Natural killer cell (primary cell): ENCODE measurements at regions not wholly inside any gene's neighbourhood (a gene's known extent, or its start where the extent isn't known, plus 50 kb on each side); places are given as distances from the start of the nearest gene placed in this dataset.
"Not testable (repeated sequence)": the region's sequence is repeated elsewhere in the genome, so short reads cannot be mapped to it uniquely, and the experiment has no call there.

ENCODE experiments used
- ATAC-seq, 3 donors: fragments of 150-1000 bp in 2 of 3; fragments of 200-7000 bp in 1 of 3; cut with Tn5 transposase; 1 replicate in 1 of 3; 2 replicates in 2 of 3; pipeline ENCODE4 v1.10.0; 2021; ENCODE audit warnings: mild to moderate bottlenecking in 2 of 3, moderate library complexity in 2 of 3
- DNase-seq, 2 donors: peaks; one replicate each; pipeline versions ENCODE4 v3.0.0 to v3.0.0-alpha.2; 2013 to 2021; ENCODE audit warnings: mixed read lengths in 1 of 2
- H3K27ac ChIP-seq: one replicate; pipeline ENCODE4 v1.5.1; 2013; ENCODE audit warnings: mild to moderate bottlenecking, low read length
- H3K27me3 ChIP-seq: one replicate; pipeline ENCODE4 v1.6.1; 2013; ENCODE audit warnings: low read length; ENCODE audit not compliant: control insufficient read depth, insufficient read depth
- H3K36me3 ChIP-seq: one replicate; pipeline ENCODE4 v1.6.1; 2013; ENCODE audit warnings: low read length; ENCODE audit not compliant: control insufficient read depth, insufficient read depth
- H3K4me1 ChIP-seq: one replicate; pipeline ENCODE4 v1.6.1; 2013; ENCODE audit warnings: low read length; ENCODE audit not compliant: control insufficient read depth, insufficient read depth
- H3K4me3 ChIP-seq: one replicate; pipeline ENCODE4 v1.5.1; 2013; ENCODE audit warnings: low read length
- H3K9me3 ChIP-seq: one replicate; pipeline ENCODE4 v1.6.1; 2013; ENCODE audit warnings: low read length; ENCODE audit not compliant: control insufficient read depth, insufficient read depth
- H3K27ac Mint-ChIP-seq, 2 donors: one replicate each; pipeline ENCODE4 v1.8.0; 2022; ENCODE audit warnings: mild to moderate bottlenecking in 2 of 2, mixed read lengths in 2 of 2, moderate library complexity in 1 of 2
- H3K27me3 Mint-ChIP-seq, 2 donors: one replicate each; pipeline ENCODE4 v1.8.0; 2022; ENCODE audit warnings: low read depth in 2 of 2, mixed read lengths in 2 of 2
- H3K36me3 Mint-ChIP-seq: one replicate; pipeline ENCODE4 v1.8.0; 2022; ENCODE audit warnings: mixed read lengths
- H3K4me1 Mint-ChIP-seq, 2 donors: one replicate each; pipeline ENCODE4 v1.8.0; 2022; ENCODE audit warnings: mixed read lengths in 2 of 2
- H3K4me3 Mint-ChIP-seq: one replicate; pipeline ENCODE4 v1.8.0; 2022; ENCODE audit warnings: mild to moderate bottlenecking, moderate library complexity, mixed read lengths
- H3K9me3 Mint-ChIP-seq, 2 donors: one replicate each; pipeline ENCODE4 v1.8.0; 2022; ENCODE audit warnings: mixed read lengths in 2 of 2
- CTCF ChIP-seq: fragments of 200-600 bp; IDR thresholded peaks from one replicate; pipeline ENCODE4 v1.8.0; 2022; ENCODE audit warnings: antibody characterized with exemption
- WGBS: methylation state at CpG from one replicate; pipeline ENCODE4 v1.1.7; 2013; ENCODE audit warnings: missing lambda C conversion rate; ENCODE audit not compliant: insufficient coverage; 5-methylcytosine and 5-hydroxymethylcytosine counted together
- intact Hi-C: fragments of 100-400 bp; cut with micrococcal nuclease; formaldehyde crosslinking; loops from one replicate; pipeline ENCODE4 v1.14.2; 2022

- H3K27ac ChIP-seq, H3K9me3 Mint-ChIP-seq, intact Hi-C loops, H3K36me3 Mint-ChIP-seq, H3K27ac Mint-ChIP-seq, H3K4me1 ChIP-seq, H3K4me3 Mint-ChIP-seq, H3K4me3 ChIP-seq, H3K4me1 Mint-ChIP-seq, H3K27me3 ChIP-seq, H3K27me3 Mint-ChIP-seq, H3K36me3 ChIP-seq, H3K9me3 ChIP-seq: not testable (repeated sequence)
- WGBS = 38% methylated on average over 6 of the region's 11 CpGs
- peak; percentile 10 to 29 for DNase-seq
- ATAC-seq = peak in 1 of 3 donors; percentile 72
- TF ChIP-seq CTCF = peak; percentile 14
Observed at GRCh38 chr2:89205153-89205552, 513.7 kb downstream of the RPIA start.

- H3K4me1 ChIP-seq, intact Hi-C loops, H3K4me3 ChIP-seq, H3K36me3 Mint-ChIP-seq, H3K27ac Mint-ChIP-seq, DNase-seq, H3K9me3 Mint-ChIP-seq, H3K27me3 Mint-ChIP-seq, H3K27ac ChIP-seq, H3K9me3 ChIP-seq, H3K36me3 ChIP-seq, H3K4me3 Mint-ChIP-seq, H3K27me3 ChIP-seq, H3K4me1 Mint-ChIP-seq: not testable (repeated sequence)
- 71% methylated on average over 7 of the region's 9 CpGs for WGBS
- ATAC-seq = peak in 2 of 3 donors; percentile 36 to 50
Observed at GRCh38 chr2:89208144-89208932, 516.9 kb downstream of the RPIA start.

- intact Hi-C loops = loop anchor here (10.0 kb wide), 1 partner anchor 762 kb away; no protein-coding TSS in a partner anchor
- not testable (repeated sequence) for H3K9me3 ChIP-seq, H3K27ac ChIP-seq, H3K4me1 ChIP-seq, H3K27ac Mint-ChIP-seq, H3K4me1 Mint-ChIP-seq, H3K4me3 ChIP-seq, H3K4me3 Mint-ChIP-seq, H3K36me3 Mint-ChIP-seq, H3K9me3 Mint-ChIP-seq, H3K27me3 ChIP-seq, H3K36me3 ChIP-seq
- H3K27me3 Mint-ChIP-seq = peaks cover 6 to 19% of the 10 kb centered on the region in 2 donors
- DNase-seq (peak in 1 of 2 donors; percentile 28), ATAC-seq (peak; percentile 72 to 98 (median 75))
- WGBS = 22% methylated on average over 1 of the region's 3 CpGs
Observed at GRCh38 chr2:89213151-89213550, 521.7 kb downstream of the RPIA start.

- not testable (repeated sequence) for H3K36me3 Mint-ChIP-seq
Observed at GRCh38 chr2:89213811-89214210, 522.3 kb downstream of the RPIA start.

GRCh38 chr2:89221474-89221873 lies 530.0 kb downstream of the RPIA start:
- H3K27me3 ChIP-seq, H3K4me1 Mint-ChIP-seq, H3K27ac ChIP-seq, DNase-seq, H3K36me3 ChIP-seq, intact Hi-C loops, ATAC-seq, H3K4me3 ChIP-seq, H3K9me3 ChIP-seq, H3K4me1 ChIP-seq, H3K9me3 Mint-ChIP-seq, H3K27ac Mint-ChIP-seq, H3K27me3 Mint-ChIP-seq, H3K4me3 Mint-ChIP-seq, H3K36me3 Mint-ChIP-seq: not testable (repeated sequence)
- no CpG with 5 or more reads among the region's 2 CpGs for WGBS

More at GRCh38 chr2:89213811-89214210, 522.3 kb downstream of the RPIA start:
- WGBS = 78% methylated on average over 1 of the region's 1 CpG
- H3K27ac ChIP-seq, H3K9me3 ChIP-seq, H3K27me3 ChIP-seq, H3K4me3 ChIP-seq, H3K36me3 ChIP-seq, H3K4me1 ChIP-seq, H3K4me3 Mint-ChIP-seq, H3K27ac Mint-ChIP-seq, H3K9me3 Mint-ChIP-seq, ATAC-seq, H3K4me1 Mint-ChIP-seq, DNase-seq: not testable (repeated sequence)
- intact Hi-C loops = loop anchor here (10.0 kb wide), 1 partner anchor 761 kb away; no protein-coding TSS in a partner anchor
- peaks cover 6 to 19% of the 10 kb centered on the region in 2 donors for H3K27me3 Mint-ChIP-seq

- H3K36me3 Mint-ChIP-seq, H3K36me3 ChIP-seq, H3K27me3 Mint-ChIP-seq, H3K9me3 ChIP-seq, ATAC-seq, DNase-seq, H3K27ac ChIP-seq, H3K27me3 ChIP-seq, H3K27ac Mint-ChIP-seq, H3K4me3 Mint-ChIP-seq, H3K9me3 Mint-ChIP-seq, H3K4me3 ChIP-seq, H3K4me1 ChIP-seq, H3K4me1 Mint-ChIP-seq, intact Hi-C loops: not testable (repeated sequence)
- WGBS = no CpG with 5 or more reads among the region's 2 CpGs
Observed at GRCh38 chr2:89222063-89222732, 530.7 kb downstream of the RPIA start.

- H3K36me3 Mint-ChIP-seq, H3K27ac Mint-ChIP-seq, intact Hi-C loops, H3K4me3 Mint-ChIP-seq, H3K9me3 Mint-ChIP-seq, H3K36me3 ChIP-seq, H3K27me3 Mint-ChIP-seq, H3K4me1 ChIP-seq, ATAC-seq, H3K4me1 Mint-ChIP-seq, H3K27ac ChIP-seq, H3K4me3 ChIP-seq, H3K27me3 ChIP-seq, H3K9me3 ChIP-seq, DNase-seq: not testable (repeated sequence)
- WGBS = 86% methylated on average over 2 of the region's 2 CpGs
Observed at GRCh38 chr2:89224803-89225202, 533.3 kb downstream of the RPIA start.
